Activated CD4-positive, alpha-beta T cell treated with anti-CD3 and anti-CD28 coated beads, Interleukin-2, amount 10 ng/mL, durations not matched to agents 7 days and 5 days (primary cell): ENCODE measurements at regions not wholly inside any gene's neighbourhood (a gene's known extent, or its start where the extent isn't known, plus 50 kb on each side); places are given as distances from the start of the nearest gene placed in this dataset.

ENCODE experiments used
- CTCF ChIA-PET: fragments of 350-600 bp; sonication (Branson Sonifier 250); formaldehyde crosslinking; loops from one replicate; lab custom pipeline; 2021; ENCODE audit warnings: antibody characterized with exemption; lab: Charles Lee
- POLR2A ChIA-PET: fragments of 350-600 bp; sonication (Branson Sonifier 250); formaldehyde crosslinking; loops from one replicate; lab custom pipeline; 2021; ENCODE audit warnings: antibody characterized with exemption; lab: Charles Lee
- DNase-seq: peaks from one replicate; pipeline ENCODE4 v3.0.0-alpha.2; 2020
- H3K27ac Mint-ChIP-seq: one replicate; pipeline ENCODE4 v1.8.0; 2021; ENCODE audit warnings: mild to moderate bottlenecking, moderate library complexity, mixed read lengths
- H3K27me3 Mint-ChIP-seq: one replicate; pipeline ENCODE4 v1.8.0; 2021; ENCODE audit warnings: mixed read lengths
- H3K36me3 Mint-ChIP-seq: one replicate; pipeline ENCODE4 v1.8.0; 2021; ENCODE audit warnings: low read depth, mixed read lengths
- H3K4me1 Mint-ChIP-seq: one replicate; pipeline ENCODE4 v1.8.0; 2021; ENCODE audit warnings: mixed read lengths
- H3K4me3 Mint-ChIP-seq: one replicate; pipeline ENCODE4 v1.8.0; 2021; ENCODE audit warnings: mild to moderate bottlenecking, moderate library complexity, mixed read lengths
- H3K9me3 Mint-ChIP-seq: one replicate; pipeline ENCODE4 v1.8.0; 2021; ENCODE audit warnings: mixed read lengths

- Mint-ChIP-seq H3K4me1 (no peaks in the 10 kb centered on the region), H3K27ac (no peak overlapping the region), H3K4me3 (no peak overlapping the region), H3K36me3 (no peaks in the 10 kb centered on the region), H3K9me3 (no peaks in the 10 kb centered on the region), H3K27me3 (no peaks in the 10 kb centered on the region)
- POLR2A ChIA-PET: no interaction called here
- CTCF ChIA-PET: interaction anchor here (0.5 kb wide), 1 partner anchor 738 kb away, joined by 4 read pairs; no protein-coding TSS in a partner anchor
- no peak for DNase-seq
Observed at GRCh38 chr3:191770541-191770940, 309.6 kb downstream of the PYDC2 start.

- Mint-ChIP-seq H3K27ac (no peak overlapping the region), H3K27me3 (no peaks in the 10 kb centered on the region), H3K36me3 (no peaks in the 10 kb centered on the region), H3K4me1 (no peaks in the 10 kb centered on the region), H3K9me3 (peaks cover 7% of the 10 kb centered on the region), H3K4me3 (no peak overlapping the region)
- DNase-seq: no peak
- ChIA-PET POLR2A (no interaction called here), CTCF (no interaction called here)
Observed at GRCh38 chr3:191774485-191774884, 313.5 kb downstream of the PYDC2 start.

GRCh38 chr3:191775451-191776233 lies 314.7 kb downstream of the PYDC2 start:
- DNase-seq: no peak
- peaks cover 7% of the 10 kb centered on the region for H3K9me3 Mint-ChIP-seq
- POLR2A ChIA-PET: no interaction called here
- CTCF ChIA-PET: no interaction called here
- no peaks in the 10 kb centered on the region for H3K4me1 Mint-ChIP-seq
- no peaks in the 10 kb centered on the region for H3K36me3 Mint-ChIP-seq
- no peak overlapping the region for H3K27ac Mint-ChIP-seq
- no peak overlapping the region for H3K4me3 Mint-ChIP-seq
- no peaks in the 10 kb centered on the region for H3K27me3 Mint-ChIP-seq

GRCh38 chr3:191781044-191781443 lies 320.1 kb downstream of the PYDC2 start:
- Mint-ChIP-seq H3K9me3 (peaks cover 9% of the 10 kb centered on the region), H3K4me1 (no peaks in the 10 kb centered on the region), H3K4me3 (no peak overlapping the region), H3K27me3 (no peaks in the 10 kb centered on the region), H3K36me3 (no peaks in the 10 kb centered on the region), H3K27ac (no peak overlapping the region)
- no peak for DNase-seq
- CTCF ChIA-PET: no interaction called here
- POLR2A ChIA-PET: no interaction called here

- H3K9me3 Mint-ChIP-seq: peaks cover 4% of the 10 kb centered on the region
- H3K4me1 Mint-ChIP-seq: no peaks in the 10 kb centered on the region
- CTCF ChIA-PET: no interaction called here
- H3K27me3 Mint-ChIP-seq: no peaks in the 10 kb centered on the region
- DNase-seq: no peak
- H3K4me3 Mint-ChIP-seq: no peak overlapping the region
- POLR2A ChIA-PET: no interaction called here
- no peak overlapping the region for H3K27ac Mint-ChIP-seq
- no peaks in the 10 kb centered on the region for H3K36me3 Mint-ChIP-seq
Observed at GRCh38 chr3:191783024-191783423, 322.1 kb downstream of the PYDC2 start.

- Mint-ChIP-seq H3K4me3 (no peak overlapping the region), H3K4me1 (no peaks in the 10 kb centered on the region), H3K9me3 (peaks cover 6% of the 10 kb centered on the region), H3K36me3 (no peaks in the 10 kb centered on the region), H3K27me3 (no peaks in the 10 kb centered on the region), H3K27ac (no peak overlapping the region)
- CTCF ChIA-PET: no interaction called here
- POLR2A ChIA-PET: no interaction called here
- DNase-seq: no peak
Observed at GRCh38 chr3:191790934-191791333, 330.0 kb downstream of the PYDC2 start.

GRCh38 chr3:191792580-191792979 lies 331.6 kb downstream of the PYDC2 start:
- H3K4me1 Mint-ChIP-seq: no peaks in the 10 kb centered on the region
- ChIA-PET POLR2A (no interaction called here), CTCF (no interaction called here)
- H3K9me3 Mint-ChIP-seq: peaks cover 4% of the 10 kb centered on the region
- no peak overlapping the region for H3K4me3 Mint-ChIP-seq
- DNase-seq: no peak
- H3K36me3 Mint-ChIP-seq: no peaks in the 10 kb centered on the region
- no peaks in the 10 kb centered on the region for H3K27me3 Mint-ChIP-seq
- no peak overlapping the region for H3K27ac Mint-ChIP-seq

GRCh38 chr3:191795196-191795595 lies 334.2 kb downstream of the PYDC2 start:
- Mint-ChIP-seq H3K36me3 (no peaks in the 10 kb centered on the region), H3K27me3 (no peaks in the 10 kb centered on the region), H3K4me1 (no peaks in the 10 kb centered on the region), H3K27ac (no peak overlapping the region), H3K4me3 (no peak overlapping the region), H3K9me3 (peaks cover 6% of the 10 kb centered on the region)
- no peak for DNase-seq
- POLR2A ChIA-PET: no interaction called here
- CTCF ChIA-PET: no interaction called here

- POLR2A ChIA-PET: no interaction called here
- no peaks in the 10 kb centered on the region for H3K4me1 Mint-ChIP-seq
- no peaks in the 10 kb centered on the region for H3K36me3 Mint-ChIP-seq
- CTCF ChIA-PET: no interaction called here
- H3K4me3 Mint-ChIP-seq: no peak overlapping the region
- H3K9me3 Mint-ChIP-seq: peaks cover 11% of the 10 kb centered on the region
- H3K27me3 Mint-ChIP-seq: no peaks in the 10 kb centered on the region
- no peak overlapping the region for H3K27ac Mint-ChIP-seq
- no peak for DNase-seq
Observed at GRCh38 chr3:191797271-191797670, 336.3 kb downstream of the PYDC2 start.

GRCh38 chr3:191802671-191803070 lies 341.7 kb downstream of the PYDC2 start:
- POLR2A ChIA-PET: no interaction called here
- Mint-ChIP-seq H3K27ac (no peak overlapping the region), H3K27me3 (no peaks in the 10 kb centered on the region), H3K36me3 (no peaks in the 10 kb centered on the region), H3K4me3 (no peak overlapping the region), H3K9me3 (peaks cover 25% of the 10 kb centered on the region), H3K4me1 (no peaks in the 10 kb centered on the region)
- DNase-seq: no peak
- CTCF ChIA-PET: no interaction called here

- Mint-ChIP-seq H3K9me3 (peaks cover 27% of the 10 kb centered on the region), H3K4me1 (no peaks in the 10 kb centered on the region)
- DNase-seq: no peak
Observed at GRCh38 chr3:191804935-191805334, 344.0 kb downstream of the PYDC2 start.

GRCh38 chr3:191808073-191808472 lies 347.1 kb downstream of the PYDC2 start:
- Mint-ChIP-seq H3K4me1 (no peaks in the 10 kb centered on the region), H3K27ac (no peak overlapping the region), H3K9me3 (peaks cover 18% of the 10 kb centered on the region), H3K27me3 (no peaks in the 10 kb centered on the region), H3K4me3 (no peak overlapping the region), H3K36me3 (no peaks in the 10 kb centered on the region)
- DNase-seq: no peak
- POLR2A ChIA-PET: no interaction called here
- CTCF ChIA-PET: no interaction called here

More at GRCh38 chr3:191804935-191805334, 344.0 kb downstream of the PYDC2 start:
- ChIA-PET POLR2A (no interaction called here), CTCF (no interaction called here)
- Mint-ChIP-seq H3K36me3 (no peaks in the 10 kb centered on the region), H3K27me3 (no peaks in the 10 kb centered on the region), H3K27ac (no peak overlapping the region), H3K4me3 (no peak overlapping the region)

- H3K4me3 Mint-ChIP-seq: no peak overlapping the region
- no peaks in the 10 kb centered on the region for H3K4me1 Mint-ChIP-seq
- CTCF ChIA-PET: no interaction called here
- no peaks in the 10 kb centered on the region for H3K27me3 Mint-ChIP-seq
- no peak overlapping the region for H3K27ac Mint-ChIP-seq
- H3K9me3 Mint-ChIP-seq: peaks cover 14% of the 10 kb centered on the region
- DNase-seq: no peak
- POLR2A ChIA-PET: no interaction called here
- H3K36me3 Mint-ChIP-seq: no peaks in the 10 kb centered on the region
Observed at GRCh38 chr3:191809326-191809949, 348.5 kb downstream of the PYDC2 start.
